Lung (tissue), 11 donors: ENCODE measurements at regions not wholly inside any gene's neighbourhood (a gene's known extent, or its start where the extent isn't known, plus 50 kb on each side); places are given as distances from the start of the nearest gene placed in this dataset.

ENCODE experiments used
- ATAC-seq: fragments of 200-7000 bp; cut with Tn5 transposase; one replicate; pipeline ENCODE4 v1.9.1; 2020; ENCODE audit warnings: moderate number of reproducible peaks; ENCODE audit not compliant: insufficient read depth, low FRiP score
- DNase-seq, 3 donors: peaks; one replicate each; pipeline ENCODE4 v3.0.0-alpha.2; 2013 to 2017
- H3K27ac ChIP-seq, 2 donors: one replicate each; pipeline ENCODE4 v1.5.1; 2013; ENCODE audit warnings: mild to moderate bottlenecking in 2 of 2, moderate library complexity in 2 of 2, control low read depth in 1 of 2, inconsistent platforms in 1 of 2, low read depth in 1 of 2, low read length in 1 of 2
- H3K27me3 ChIP-seq, 3 donors: one replicate each; pipeline ENCODE4 v1.5.1; 2013; ENCODE audit warnings: low read length in 2 of 3; ENCODE audit not compliant: control insufficient read depth in 3 of 3, insufficient read depth in 3 of 3
- H3K36me3 ChIP-seq, 4 donors: one replicate each; pipeline ENCODE4 v1.5.1; 2013; ENCODE audit warnings: low read length in 4 of 4, mild to moderate bottlenecking in 1 of 4, moderate library complexity in 1 of 4; ENCODE audit not compliant: control insufficient read depth in 4 of 4, insufficient read depth in 4 of 4
- H3K4me1 ChIP-seq, 5 donors: one replicate each; pipeline ENCODE4 v1.5.1; 2013; ENCODE audit warnings: low read length in 5 of 5, mild to moderate bottlenecking in 2 of 5, moderate library complexity in 1 of 5; ENCODE audit not compliant: control insufficient read depth in 5 of 5, insufficient read depth in 5 of 5
- H3K4me3 ChIP-seq: one replicate; pipeline ENCODE4 v1.5.1; 2013; ENCODE audit warnings: mild to moderate bottlenecking, control low read depth, moderate library complexity
- H3K9ac ChIP-seq, 2 donors: one replicate each; pipeline ENCODE4 v1.5.1; 2013; ENCODE audit warnings: low read length in 2 of 2, control low read depth in 1 of 2; ENCODE audit not compliant: insufficient read depth in 1 of 2
- H3K9me3 ChIP-seq, 4 donors: one replicate each; pipeline ENCODE4 v1.5.1; 2013; ENCODE audit warnings: low read length in 3 of 4, mild to moderate bottlenecking in 1 of 4, moderate library complexity in 1 of 4; ENCODE audit not compliant: control insufficient read depth in 4 of 4, insufficient read depth in 3 of 4
- CTCF ChIP-seq: IDR thresholded peaks from 2 replicates; pipeline ENCODE4 v1.5.1; 2012; ENCODE audit warnings: mild to moderate bottlenecking; ENCODE audit errors: control extremely low read depth, extremely low read depth
- WGBS, 2 donors: extraction: QIAGEN DNeasy Blood & Tissue Kit; methylation state at CpG; one replicate each; pipeline ENCODE4 v1.1.7; 2013; 5-methylcytosine and 5-hydroxymethylcytosine counted together
- donor health status: control.
- donor health status: control.
- donor health status: Bipolar disorder and iron deficiency.
- donor health status: healthy.
- donor health status: DM: yes; HTN: yes; CAD: no.

DNA sequence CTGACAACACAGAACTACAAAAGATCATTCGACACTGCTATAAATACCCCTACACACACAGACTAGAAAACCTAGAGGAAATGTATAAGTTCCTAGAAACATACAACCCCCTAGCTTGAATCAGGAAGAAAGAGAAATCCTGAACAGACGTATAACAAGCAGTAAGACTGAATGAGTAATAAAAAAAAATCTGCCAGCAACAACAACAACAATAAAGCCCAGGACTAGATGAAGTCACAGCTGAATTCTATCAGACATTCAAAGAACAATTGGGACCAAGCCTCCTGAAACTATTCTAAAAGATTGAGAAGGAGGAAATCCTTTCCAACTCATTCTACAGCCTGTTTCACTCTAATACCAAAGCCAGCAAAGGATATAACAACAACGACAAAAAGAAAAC, 68.2 kb upstream of the SLIT3 start:
- H3K9me3 ChIP-seq = peaks cover 0 to 3% (median 0%) of the 10 kb centered on the region in 4 donors
- H3K27ac ChIP-seq = no peak overlapping the region
- H3K9ac ChIP-seq = no peak overlapping the region
- no peak overlapping the region for H3K4me3 ChIP-seq
- no peak for DNase-seq
- no peaks in the 10 kb centered on the region for H3K27me3 ChIP-seq
- H3K36me3 ChIP-seq = no peaks in the 10 kb centered on the region
- H3K4me1 ChIP-seq = no peaks in the 10 kb centered on the region
- no peak for TF ChIP-seq CTCF
- 77 to 78% methylated on average over 3 of the region's 3 CpGs for WGBS, 2 donors
- no peak for ATAC-seq

GRCh38 chr5:169367861-169368260, 66.9 kb upstream of the SLIT3 start:
- no peak overlapping the region for H3K27ac ChIP-seq
- no peak for DNase-seq
- H3K9ac ChIP-seq = no peak overlapping the region
- H3K9me3 ChIP-seq = peaks cover 0 to 2% (median 0%) of the 10 kb centered on the region in 4 donors
- no peak overlapping the region for H3K4me3 ChIP-seq
- H3K36me3 ChIP-seq = no peaks in the 10 kb centered on the region
- TF ChIP-seq CTCF = no peak
- ATAC-seq = no peak
- WGBS, 2 donors = 84 to 91% methylated on average over 2 of the region's 2 CpGs
- H3K4me1 ChIP-seq = no peaks in the 10 kb centered on the region
- no peaks in the 10 kb centered on the region for H3K27me3 ChIP-seq

GRCh38 chr5:169357291-169357690, 56.4 kb upstream of the SLIT3 start:
- no peaks in the 10 kb centered on the region for H3K4me1 ChIP-seq
- WGBS, 2 donors = 79 to 89% methylated on average over 1 of the region's 1 CpG

More at GRCh38 chr5:169357291-169357690, 56.4 kb upstream of the SLIT3 start:
- Histone ChIP-seq H3K27me3 (no peaks in the 10 kb centered on the region), H3K36me3 (no peaks in the 10 kb centered on the region), H3K9me3 (no peaks in the 10 kb centered on the region), H3K9ac (no peak overlapping the region), H3K27ac (no peak overlapping the region), H3K4me3 (no peak overlapping the region)
- no peak for TF ChIP-seq CTCF
- ATAC-seq (no peak), DNase-seq (no peak)
